HepG2 (cell line): ENCODE measurements at regions not wholly inside any gene's neighbourhood (a gene's known extent, or its start where the extent isn't known, plus 50 kb on each side); places are given as distances from the start of the nearest gene placed in this dataset.
"Not testable (repeated sequence)": the region's sequence is repeated elsewhere in the genome, so short reads cannot be mapped to it uniquely, and the experiment has no call there.

ENCODE experiments used
- ETV6 ChIP-seq: sonication (generic); formaldehyde crosslinking; conservative IDR thresholded peaks from 2 replicates; pipeline ENCODE4 v1.4.0; 2020; ENCODE audit warnings: missing genetic modification reagents
- TAF1 ChIP-seq: sonication (generic); formaldehyde crosslinking; IDR thresholded peaks from 2 replicates; pipeline ENCODE4 v1.4.0; 2020; ENCODE audit warnings: missing genetic modification reagents

- not testable (repeated sequence) for TF ChIP-seq TAF1; ETV6 (CRISPR knock-in tag)
Measured at GRCh38 chr2:8510055-8510454, 171.8 kb upstream of the ID2 start.
